Liver (tissue), 8 donors: ENCODE measurements at regions not wholly inside any gene's neighbourhood (a gene's known extent, or its start where the extent isn't known, plus 50 kb on each side); places are given as distances from the start of the nearest gene placed in this dataset.
A peak's percentile ranks its signal among the peaks of the same experiment; 100 is the strongest.

Source experiments
- DNase-seq: peaks from one replicate; pipeline ENCODE4 v3.0.0-alpha.2; 2017; ENCODE audit warnings: low spot score
- H3K27ac ChIP-seq, 2 donors: one replicate each; pipeline ENCODE4 v1.7.0; 2013; ENCODE audit warnings: inconsistent platforms in 2 of 2, low read length in 2 of 2, control low read depth in 1 of 2, low read depth in 1 of 2, mild to moderate bottlenecking in 1 of 2
- H3K27me3 ChIP-seq, 4 donors: one replicate each; pipeline versions ENCODE4 v1.6.1 to v1.7.0; 2013; ENCODE audit warnings: low read length in 3 of 4, inconsistent platforms in 1 of 4, mild to moderate bottlenecking in 1 of 4, moderate library complexity in 1 of 4; ENCODE audit not compliant: control insufficient read depth in 4 of 4, insufficient read depth in 4 of 4
- H3K36me3 ChIP-seq, 4 donors: one replicate each; pipeline versions ENCODE4 v1.6.1 to v1.7.0; 2013; ENCODE audit warnings: low read length in 3 of 4, mild to moderate bottlenecking in 3 of 4, low read depth in 1 of 4, moderate library complexity in 1 of 4; ENCODE audit not compliant: control insufficient read depth in 4 of 4, insufficient read depth in 3 of 4
- H3K4me1 ChIP-seq, 4 donors: one replicate each; pipeline versions ENCODE4 v1.6.1 to v1.7.0; 2013; ENCODE audit warnings: low read length in 3 of 4, mild to moderate bottlenecking in 3 of 4, moderate library complexity in 1 of 4; ENCODE audit not compliant: control insufficient read depth in 4 of 4, insufficient read depth in 4 of 4
- H3K4me3 ChIP-seq, 3 donors: one replicate each; pipeline versions ENCODE4 v1.6.1 to v1.7.0; 2013; ENCODE audit warnings: low read length in 3 of 3, control low read depth in 1 of 3, low read depth in 1 of 3, mild to moderate bottlenecking in 1 of 3
- H3K9ac ChIP-seq, 2 donors: one replicate each; pipeline ENCODE4 v1.7.0; 2013; ENCODE audit warnings: low read length in 2 of 2, mild to moderate bottlenecking in 2 of 2, moderate library complexity in 2 of 2, control low read depth in 1 of 2, low read depth in 1 of 2
- H3K9me3 ChIP-seq, 4 donors: one replicate each; pipeline versions ENCODE4 v1.6.1 to v1.7.0; 2013; ENCODE audit warnings: low read length in 3 of 4; ENCODE audit not compliant: control insufficient read depth in 4 of 4
- CTCF ChIP-seq: fragments of 150-350 bp; IDR thresholded peaks from 2 replicates; pipeline ENCODE4 v1.5.1; 2017; ENCODE audit warnings: improper control_type of control experiment, low read depth, low read length; ENCODE audit not compliant: missing input control
- EGR1 ChIP-seq, 2 donors: IDR thresholded peaks; 2 replicates each; pipeline ENCODE4 v1.6.1; 2016 to 2018; ENCODE audit warnings: antibody characterized with exemption in 2 of 2, low read depth in 2 of 2
- GABPA ChIP-seq, 2 donors: IDR thresholded peaks in 1 of 2; conservative IDR thresholded peaks in 1 of 2; 2 replicates each; pipeline ENCODE4 v1.6.1; 2016; ENCODE audit warnings: antibody characterized with exemption in 2 of 2, mild to moderate bottlenecking in 1 of 2, moderate library complexity in 1 of 2
- HNF4A ChIP-seq, 2 donors: conservative IDR thresholded peaks; 2 replicates each; pipeline ENCODE4 v1.6.1; 2016; ENCODE audit warnings: antibody characterized with exemption in 2 of 2, mild to moderate bottlenecking in 2 of 2
- HNF4G ChIP-seq: IDR thresholded peaks from 2 replicates; pipeline ENCODE4 v1.6.1; 2016; ENCODE audit warnings: antibody characterized with exemption
- JUND ChIP-seq, 2 donors: IDR thresholded peaks; 2 replicates each; pipeline ENCODE4 v1.6.1; 2016; ENCODE audit warnings: antibody characterized with exemption in 2 of 2
- MAX ChIP-seq: IDR thresholded peaks from 2 replicates; pipeline ENCODE4 v1.6.1; 2016; ENCODE audit warnings: antibody characterized with exemption
- NR2F2 ChIP-seq: IDR thresholded peaks from 2 replicates; pipeline ENCODE4 v1.6.1; 2016; ENCODE audit warnings: antibody characterized with exemption
- RXRA ChIP-seq, 2 donors: IDR thresholded peaks; 2 replicates each; pipeline ENCODE4 v1.6.1; 2017 to 2018; ENCODE audit warnings: antibody characterized with exemption in 2 of 2, mild to moderate bottlenecking in 1 of 2
- SP1 ChIP-seq: IDR thresholded peaks from 2 replicates; pipeline ENCODE4 v1.6.1; 2018; ENCODE audit warnings: antibody characterized with exemption, mild to moderate bottlenecking
- TAF1 ChIP-seq: conservative IDR thresholded peaks from 2 replicates; pipeline ENCODE4 v1.6.1; 2016; ENCODE audit warnings: antibody characterized with exemption, mild to moderate bottlenecking
- YY1 ChIP-seq: IDR thresholded peaks from 2 replicates; pipeline ENCODE4 v1.6.1; 2016; ENCODE audit warnings: antibody characterized with exemption, mild to moderate bottlenecking
- WGBS: extraction: QIAGEN DNeasy Blood & Tissue Kit; methylation state at CpG from one replicate; pipeline ENCODE4 v1.1.7; 2013; 5-methylcytosine and 5-hydroxymethylcytosine counted together
- TF ChIP-seq, protein P1 (sequence below): IDR thresholded peaks from 2 replicates; pipeline ENCODE4 v1.6.1; 2016; ENCODE audit warnings: antibody characterized with exemption
- TF ChIP-seq, protein P2 (sequence below): IDR thresholded peaks from 2 replicates; pipeline ENCODE4 v1.6.1; 2016; ENCODE audit warnings: antibody characterized with exemption
- donor health status: healthy.
- donor health status: healthy.
- donor health status: healthy.
- donor health status: healthy.
- donor health status: healthy.

DNA sequence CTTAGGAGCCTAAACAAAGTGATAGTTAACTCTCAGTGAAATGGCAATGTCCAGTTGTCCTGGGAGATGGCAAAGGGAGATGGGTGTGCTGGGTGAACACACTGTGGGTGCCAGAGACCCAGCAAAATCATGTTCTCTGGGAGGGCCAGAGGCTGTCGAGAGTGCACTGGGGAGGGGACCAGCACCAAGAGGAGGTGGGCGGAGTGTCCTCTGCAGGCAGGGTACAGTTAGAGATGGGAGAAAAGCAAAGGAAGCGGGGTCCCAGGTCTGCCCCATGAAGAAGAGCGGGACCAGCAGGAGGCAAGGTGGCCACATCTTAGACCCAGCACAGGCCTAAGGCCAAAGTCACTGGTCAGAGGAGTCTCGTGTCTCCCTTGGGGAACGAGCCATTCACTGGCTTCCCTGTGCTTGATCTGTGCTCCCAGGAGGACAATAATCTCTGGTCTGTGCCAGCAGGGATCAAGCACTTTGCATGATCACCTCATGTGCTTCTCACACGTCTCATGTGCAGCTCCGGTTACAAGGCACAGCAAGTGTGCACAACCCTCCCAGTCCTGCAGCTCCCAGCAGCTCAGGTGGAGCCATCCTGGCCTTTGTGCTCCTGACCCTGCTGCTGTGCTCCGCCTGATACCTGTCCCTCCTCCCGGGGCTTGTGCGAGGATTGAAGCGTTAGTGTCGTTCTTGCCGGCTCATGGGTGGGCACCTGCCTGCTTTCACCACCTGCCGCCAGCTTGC lies 100.9 kb downstream of the FAM53A start (continued):
- TF ChIP-seq, protein P1, sequence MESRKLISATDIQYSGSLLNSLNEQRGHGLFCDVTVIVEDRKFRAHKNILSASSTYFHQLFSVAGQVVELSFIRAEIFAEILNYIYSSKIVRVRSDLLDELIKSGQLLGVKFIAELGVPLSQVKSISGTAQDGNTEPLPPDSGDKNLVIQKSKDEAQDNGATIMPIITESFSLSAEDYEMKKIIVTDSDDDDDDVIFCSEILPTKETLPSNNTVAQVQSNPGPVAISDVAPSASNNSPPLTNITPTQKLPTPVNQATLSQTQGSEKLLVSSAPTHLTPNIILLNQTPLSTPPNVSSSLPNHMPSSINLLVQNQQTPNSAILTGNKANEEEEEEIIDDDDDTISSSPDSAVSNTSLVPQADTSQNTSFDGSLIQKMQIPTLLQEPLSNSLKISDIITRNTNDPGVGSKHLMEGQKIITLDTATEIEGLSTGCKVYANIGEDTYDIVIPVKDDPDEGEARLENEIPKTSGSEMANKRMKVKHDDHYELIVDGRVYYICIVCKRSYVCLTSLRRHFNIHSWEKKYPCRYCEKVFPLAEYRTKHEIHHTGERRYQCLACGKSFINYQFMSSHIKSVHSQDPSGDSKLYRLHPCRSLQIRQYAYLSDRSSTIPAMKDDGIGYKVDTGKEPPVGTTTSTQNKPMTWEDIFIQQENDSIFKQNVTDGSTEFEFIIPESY: no peak
- TF ChIP-seq RXRA (IDR thresholded peaks at IDR 0.05) (no peak), MAX (no peak), TAF1 (no peak), NR2F2 (no peak), GABPA (IDR thresholded peaks at IDR 0.05 in 1 of 2, conservative IDR thresholded peaks at IDR 0.05 in 1 of 2) (no peak), JUND (IDR thresholded peaks at IDR 0.05) (no peak), YY1 (no peak)
- TF ChIP-seq, protein P2, sequence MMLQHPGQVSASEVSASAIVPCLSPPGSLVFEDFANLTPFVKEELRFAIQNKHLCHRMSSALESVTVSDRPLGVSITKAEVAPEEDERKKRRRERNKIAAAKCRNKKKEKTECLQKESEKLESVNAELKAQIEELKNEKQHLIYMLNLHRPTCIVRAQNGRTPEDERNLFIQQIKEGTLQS: no peak

DNA sequence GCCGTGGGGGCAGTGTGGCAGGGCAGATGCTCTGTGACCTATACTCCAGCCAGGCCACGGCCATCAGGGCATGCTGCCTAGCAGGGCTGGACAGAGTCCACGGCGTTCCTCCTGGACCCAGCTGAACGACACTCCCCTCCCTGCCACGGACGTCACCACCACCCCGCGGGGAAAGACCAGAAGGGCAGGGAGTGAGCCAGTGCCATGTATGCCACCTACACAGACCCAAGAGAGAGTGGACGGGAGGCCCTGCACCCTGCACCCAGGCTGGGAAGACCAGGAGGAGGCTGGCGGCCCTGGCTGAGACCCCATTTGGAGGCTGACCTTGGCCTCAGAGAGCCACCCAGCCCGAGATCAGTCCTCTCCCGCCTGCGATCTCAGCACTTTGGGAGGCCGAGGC lies 101.9 kb downstream of the FAM53A start:
- DNase-seq: no peak
- no peaks in the 10 kb centered on the region for H3K9me3 ChIP-seq
- H3K9ac ChIP-seq: no peak overlapping the region
- no peak overlapping the region for H3K27ac ChIP-seq
- H3K4me3 ChIP-seq: no peak overlapping the region
- H3K27me3 ChIP-seq: peaks cover 0 to under 1% (median 0%) of the 10 kb centered on the region in 4 donors
- peaks cover 2 to 19% (median 13%) of the 10 kb centered on the region in 4 donors for H3K4me1 ChIP-seq
- no peaks in the 10 kb centered on the region for H3K36me3 ChIP-seq
- peak; percentile 67 to 73 for TF ChIP-seq HNF4A (conservative IDR thresholded peaks at IDR 0.05)
- TF ChIP-seq SP1: peak; percentile 52
- TF ChIP-seq EGR1 (IDR thresholded peaks at IDR 0.05; ENCODE audit: low read depth in 2 of 2): no peak
- TF ChIP-seq HNF4G: peak; percentile 18
- no peak for TF ChIP-seq JUND (IDR thresholded peaks at IDR 0.05)
- TF ChIP-seq RXRA (IDR thresholded peaks at IDR 0.05): peak; percentile 31 to 44
- TF ChIP-seq, protein P1: no peak
- TF ChIP-seq CTCF: no peak
- WGBS: 44% methylated on average over 15 of the region's 15 CpGs
